HL-60 (cell line): ENCODE measurements at regions not wholly inside any gene's neighbourhood (a gene's known extent, or its start where the extent isn't known, plus 50 kb on each side); places are given as distances from the start of the nearest gene placed in this dataset.

Experiments used
- GABPA ChIP-seq: IDR thresholded peaks from 2 replicates; pipeline ENCODE4 v1.6.1; 2012; ENCODE audit warnings: low read depth
- POLR2AphosphoS5 ChIP-seq: IDR thresholded peaks from 2 replicates; pipeline ENCODE4 v1.6.1; 2012; ENCODE audit warnings: low read depth
- SPI1 ChIP-seq: IDR thresholded peaks from 2 replicates; pipeline ENCODE4 v1.6.1; 2012; ENCODE audit warnings: low read depth, mild to moderate bottlenecking, borderline replicate concordance
- TF ChIP-seq, protein P1 (sequence below): IDR thresholded peaks from one replicate; pipeline ENCODE4 v1.5.1; 2011; ENCODE audit warnings: low read length, control low read depth, inconsistent platforms; ENCODE audit not compliant: insufficient read depth
- TF ChIP-seq, protein P2 (sequence below): IDR thresholded peaks from 2 replicates; pipeline ENCODE4 v1.6.1; 2012; ENCODE audit warnings: low read depth; ENCODE audit not compliant: insufficient replicate concordance

DNA sequence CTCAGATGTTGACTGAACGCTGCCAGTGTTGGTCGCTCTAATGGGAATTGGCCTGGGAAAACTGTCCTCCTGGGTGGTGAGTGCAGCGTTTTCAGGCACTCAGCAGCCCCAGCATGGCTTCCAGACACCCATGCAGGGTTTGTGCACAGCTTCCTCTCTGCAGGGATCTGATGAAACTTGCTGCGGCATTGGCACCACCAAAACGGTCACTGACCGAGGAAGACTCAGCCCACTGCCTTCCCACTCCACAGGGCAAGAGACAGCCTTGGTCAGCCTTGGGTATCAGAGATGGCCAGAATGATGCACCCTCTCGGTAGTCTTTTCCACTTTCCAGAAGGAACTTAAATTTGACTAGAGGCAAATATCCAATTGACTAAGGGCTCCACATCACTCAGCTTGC lies 398.9 kb downstream of the IRS2 start:
- TF ChIP-seq, protein P1, sequence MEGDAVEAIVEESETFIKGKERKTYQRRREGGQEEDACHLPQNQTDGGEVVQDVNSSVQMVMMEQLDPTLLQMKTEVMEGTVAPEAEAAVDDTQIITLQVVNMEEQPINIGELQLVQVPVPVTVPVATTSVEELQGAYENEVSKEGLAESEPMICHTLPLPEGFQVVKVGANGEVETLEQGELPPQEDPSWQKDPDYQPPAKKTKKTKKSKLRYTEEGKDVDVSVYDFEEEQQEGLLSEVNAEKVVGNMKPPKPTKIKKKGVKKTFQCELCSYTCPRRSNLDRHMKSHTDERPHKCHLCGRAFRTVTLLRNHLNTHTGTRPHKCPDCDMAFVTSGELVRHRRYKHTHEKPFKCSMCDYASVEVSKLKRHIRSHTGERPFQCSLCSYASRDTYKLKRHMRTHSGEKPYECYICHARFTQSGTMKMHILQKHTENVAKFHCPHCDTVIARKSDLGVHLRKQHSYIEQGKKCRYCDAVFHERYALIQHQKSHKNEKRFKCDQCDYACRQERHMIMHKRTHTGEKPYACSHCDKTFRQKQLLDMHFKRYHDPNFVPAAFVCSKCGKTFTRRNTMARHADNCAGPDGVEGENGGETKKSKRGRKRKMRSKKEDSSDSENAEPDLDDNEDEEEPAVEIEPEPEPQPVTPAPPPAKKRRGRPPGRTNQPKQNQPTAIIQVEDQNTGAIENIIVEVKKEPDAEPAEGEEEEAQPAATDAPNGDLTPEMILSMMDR = no peak
- TF ChIP-seq, protein P2, sequence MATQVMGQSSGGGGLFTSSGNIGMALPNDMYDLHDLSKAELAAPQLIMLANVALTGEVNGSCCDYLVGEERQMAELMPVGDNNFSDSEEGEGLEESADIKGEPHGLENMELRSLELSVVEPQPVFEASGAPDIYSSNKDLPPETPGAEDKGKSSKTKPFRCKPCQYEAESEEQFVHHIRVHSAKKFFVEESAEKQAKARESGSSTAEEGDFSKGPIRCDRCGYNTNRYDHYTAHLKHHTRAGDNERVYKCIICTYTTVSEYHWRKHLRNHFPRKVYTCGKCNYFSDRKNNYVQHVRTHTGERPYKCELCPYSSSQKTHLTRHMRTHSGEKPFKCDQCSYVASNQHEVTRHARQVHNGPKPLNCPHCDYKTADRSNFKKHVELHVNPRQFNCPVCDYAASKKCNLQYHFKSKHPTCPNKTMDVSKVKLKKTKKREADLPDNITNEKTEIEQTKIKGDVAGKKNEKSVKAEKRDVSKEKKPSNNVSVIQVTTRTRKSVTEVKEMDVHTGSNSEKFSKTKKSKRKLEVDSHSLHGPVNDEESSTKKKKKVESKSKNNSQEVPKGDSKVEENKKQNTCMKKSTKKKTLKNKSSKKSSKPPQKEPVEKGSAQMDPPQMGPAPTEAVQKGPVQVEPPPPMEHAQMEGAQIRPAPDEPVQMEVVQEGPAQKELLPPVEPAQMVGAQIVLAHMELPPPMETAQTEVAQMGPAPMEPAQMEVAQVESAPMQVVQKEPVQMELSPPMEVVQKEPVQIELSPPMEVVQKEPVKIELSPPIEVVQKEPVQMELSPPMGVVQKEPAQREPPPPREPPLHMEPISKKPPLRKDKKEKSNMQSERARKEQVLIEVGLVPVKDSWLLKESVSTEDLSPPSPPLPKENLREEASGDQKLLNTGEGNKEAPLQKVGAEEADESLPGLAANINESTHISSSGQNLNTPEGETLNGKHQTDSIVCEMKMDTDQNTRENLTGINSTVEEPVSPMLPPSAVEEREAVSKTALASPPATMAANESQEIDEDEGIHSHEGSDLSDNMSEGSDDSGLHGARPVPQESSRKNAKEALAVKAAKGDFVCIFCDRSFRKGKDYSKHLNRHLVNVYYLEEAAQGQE = no peak
- TF ChIP-seq POLR2AphosphoS5 = no peak
- TF ChIP-seq SPI1 = peak; percentile 62; the same call in 1 of the 2 replicates
- no peak for TF ChIP-seq GABPA
